22Rv1 (cell line): ENCODE measurements at regions not wholly inside any gene's neighbourhood (a gene's known extent, or its start where the extent isn't known, plus 50 kb on each side); places are given as distances from the start of the nearest gene placed in this dataset.
A peak's percentile ranks its signal among the peaks of the same experiment; 100 is the strongest.
"Not testable (repeated sequence)": the region's sequence is repeated elsewhere in the genome, so short reads cannot be mapped to it uniquely, and the experiment has no call there.

Experiments
- H3K27ac ChIP-seq: fragments of 450-650 bp; 2 replicates; pipeline ENCODE4 v1.5.1; 2017
- ZFX ChIP-seq: fragments of 450-650 bp; IDR thresholded peaks from 2 replicates; pipeline ENCODE4 v1.6.1; 2017; ENCODE audit warnings: antibody characterized with exemption, borderline replicate concordance
- TF ChIP-seq, protein P1 (sequence below): fragments of 450-650 bp; IDR thresholded peaks from 2 replicates; pipeline ENCODE4 v1.5.1; 2017; ENCODE audit warnings: mild to moderate bottlenecking

DNA sequence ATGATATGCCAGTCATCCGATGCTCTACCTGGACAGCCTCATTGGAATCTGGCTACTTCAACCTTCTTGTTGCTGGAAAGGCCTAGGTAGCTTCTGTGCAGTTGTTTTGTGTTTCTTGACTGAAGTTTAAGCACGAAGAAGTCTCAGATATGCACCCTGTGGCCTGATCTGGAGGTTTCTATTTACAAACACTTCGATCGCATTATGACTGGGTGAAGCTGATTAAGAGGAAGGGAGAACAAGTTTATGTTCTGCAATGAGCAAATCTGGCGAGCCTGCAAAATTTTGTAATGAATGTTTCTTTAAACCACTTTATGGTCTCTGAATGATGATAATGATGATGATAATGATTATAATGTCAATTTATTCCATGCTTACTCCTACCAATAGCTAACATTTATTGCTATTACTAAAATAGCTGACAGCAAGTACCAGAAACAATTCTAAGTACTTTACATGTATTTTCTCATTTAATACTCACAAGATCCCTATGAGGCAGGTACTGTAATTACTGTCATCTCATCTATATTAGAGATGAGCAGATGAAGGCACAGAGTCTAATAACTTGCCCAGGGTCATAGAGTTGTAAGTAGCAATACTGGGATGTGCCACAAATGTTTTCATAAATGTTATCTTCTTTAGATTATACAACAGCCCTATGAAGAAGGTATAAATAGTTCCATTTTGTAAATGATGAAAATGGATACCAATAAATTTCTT lies 126.1 kb upstream of the UST start:
- TF ChIP-seq, protein P1, sequence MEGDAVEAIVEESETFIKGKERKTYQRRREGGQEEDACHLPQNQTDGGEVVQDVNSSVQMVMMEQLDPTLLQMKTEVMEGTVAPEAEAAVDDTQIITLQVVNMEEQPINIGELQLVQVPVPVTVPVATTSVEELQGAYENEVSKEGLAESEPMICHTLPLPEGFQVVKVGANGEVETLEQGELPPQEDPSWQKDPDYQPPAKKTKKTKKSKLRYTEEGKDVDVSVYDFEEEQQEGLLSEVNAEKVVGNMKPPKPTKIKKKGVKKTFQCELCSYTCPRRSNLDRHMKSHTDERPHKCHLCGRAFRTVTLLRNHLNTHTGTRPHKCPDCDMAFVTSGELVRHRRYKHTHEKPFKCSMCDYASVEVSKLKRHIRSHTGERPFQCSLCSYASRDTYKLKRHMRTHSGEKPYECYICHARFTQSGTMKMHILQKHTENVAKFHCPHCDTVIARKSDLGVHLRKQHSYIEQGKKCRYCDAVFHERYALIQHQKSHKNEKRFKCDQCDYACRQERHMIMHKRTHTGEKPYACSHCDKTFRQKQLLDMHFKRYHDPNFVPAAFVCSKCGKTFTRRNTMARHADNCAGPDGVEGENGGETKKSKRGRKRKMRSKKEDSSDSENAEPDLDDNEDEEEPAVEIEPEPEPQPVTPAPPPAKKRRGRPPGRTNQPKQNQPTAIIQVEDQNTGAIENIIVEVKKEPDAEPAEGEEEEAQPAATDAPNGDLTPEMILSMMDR: no peak
- no peak for TF ChIP-seq ZFX
- no peak overlapping the region for H3K27ac ChIP-seq

DNA sequence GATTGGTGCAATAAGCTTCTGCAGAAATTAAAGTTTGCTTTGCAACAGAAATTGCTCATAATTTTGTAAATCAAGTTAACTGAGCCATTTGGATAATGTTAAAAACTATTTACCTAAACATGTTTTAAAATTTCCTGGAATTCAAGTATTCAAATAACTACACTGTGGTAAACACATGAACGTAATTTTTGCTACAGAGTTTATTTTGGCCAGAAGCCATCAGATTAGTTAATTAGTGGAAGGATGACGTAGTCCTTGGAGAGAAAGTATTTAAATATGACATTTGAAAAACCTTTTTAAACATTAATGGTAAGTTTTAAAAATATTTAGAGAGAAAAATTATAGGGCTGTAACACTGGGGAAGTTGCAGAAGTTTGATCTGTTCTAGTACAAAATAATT lies 121.2 kb upstream of the UST start:
- H3K27ac ChIP-seq: no peak overlapping the region
- TF ChIP-seq, protein P1: no peak
- TF ChIP-seq ZFX: no peak

DNA sequence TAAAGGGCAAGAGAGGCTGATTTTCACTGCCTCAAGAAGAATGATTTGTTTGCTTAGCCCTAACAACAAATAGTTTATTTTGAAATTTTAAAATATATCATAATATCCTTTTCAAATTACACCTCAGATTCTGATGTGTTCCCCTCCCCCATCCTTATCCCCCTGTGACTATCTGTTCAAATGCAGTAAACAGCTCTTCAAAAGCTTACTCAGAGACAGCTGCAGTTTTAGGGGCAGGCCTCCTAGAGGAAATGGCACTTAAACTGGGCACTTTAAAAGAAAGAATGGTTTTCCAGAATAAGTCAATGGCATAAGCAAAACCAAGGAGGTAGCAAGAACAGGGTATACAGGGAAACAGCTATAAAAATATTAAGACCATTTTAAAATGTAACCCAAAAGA lies 118.6 kb upstream of the UST start:
- no peak overlapping the region for H3K27ac ChIP-seq
- TF ChIP-seq, protein P1: no peak
- no peak for TF ChIP-seq ZFX

DNA sequence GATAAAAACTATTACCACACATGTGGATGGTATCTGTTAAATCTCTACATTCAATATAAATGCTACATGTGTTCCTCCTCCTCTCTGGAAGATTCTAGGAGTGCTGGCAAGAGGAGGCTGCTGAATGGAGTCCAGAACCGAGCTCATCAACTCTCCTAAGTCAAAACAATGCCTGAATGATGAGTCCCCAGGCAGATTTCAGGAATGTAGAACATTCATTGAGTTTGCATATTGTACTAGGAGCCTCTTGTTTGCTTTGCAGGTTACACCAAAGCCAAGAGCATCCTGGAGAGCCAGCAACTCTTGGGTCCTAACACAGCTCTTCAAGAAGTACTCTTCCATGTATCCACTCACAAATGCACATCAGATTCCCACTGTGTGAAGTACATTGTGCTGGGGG lies 117.6 kb upstream of the UST start:
- no peak for TF ChIP-seq ZFX
- TF ChIP-seq, protein P1: no peak
- peak overlapping the region; percentile 54 for H3K27ac ChIP-seq

DNA sequence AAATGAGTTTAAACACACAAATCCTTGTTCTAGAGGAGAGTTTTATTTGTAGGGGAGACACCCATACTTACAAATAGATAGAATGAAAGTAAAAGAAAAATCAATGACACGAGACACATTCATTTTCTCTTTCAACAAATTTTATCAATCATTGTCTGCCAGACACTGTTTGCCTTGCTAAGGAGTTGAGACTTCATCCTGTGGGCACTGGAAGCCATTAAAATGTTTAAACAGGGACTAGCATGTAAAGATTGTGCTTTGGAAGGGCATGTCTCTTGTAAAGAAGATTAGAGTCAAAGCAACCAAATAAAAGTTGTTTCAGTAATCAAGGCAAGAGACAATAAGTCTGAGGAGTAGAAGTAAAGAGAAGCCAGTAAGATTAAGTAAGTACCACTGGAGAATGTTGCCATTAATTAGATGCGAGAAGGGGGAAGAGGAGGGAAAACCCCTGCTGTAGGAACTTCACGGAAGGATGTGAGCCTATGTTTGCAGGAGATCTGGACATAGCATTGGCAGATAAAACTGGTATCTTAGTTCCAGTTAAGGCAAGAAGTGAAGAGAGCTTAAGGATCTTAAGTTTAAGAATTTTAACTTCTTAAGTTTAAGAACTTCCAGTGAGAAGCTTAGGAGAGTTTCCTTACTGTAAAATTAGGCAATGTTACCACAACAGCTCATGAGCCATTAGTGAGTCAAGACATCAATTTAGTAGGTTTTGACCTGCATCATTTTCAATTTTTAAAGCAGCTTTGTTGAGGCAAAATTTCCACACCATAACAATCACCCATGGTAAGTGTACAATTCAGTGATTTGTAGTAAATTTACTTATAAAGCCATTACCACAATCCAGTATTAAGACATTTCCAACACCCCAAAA lies 117.0 kb upstream of the UST start:
- H3K27ac ChIP-seq: peak overlapping the region; percentile 54
- no peak for TF ChIP-seq ZFX
- TF ChIP-seq, protein P1: no peak

DNA sequence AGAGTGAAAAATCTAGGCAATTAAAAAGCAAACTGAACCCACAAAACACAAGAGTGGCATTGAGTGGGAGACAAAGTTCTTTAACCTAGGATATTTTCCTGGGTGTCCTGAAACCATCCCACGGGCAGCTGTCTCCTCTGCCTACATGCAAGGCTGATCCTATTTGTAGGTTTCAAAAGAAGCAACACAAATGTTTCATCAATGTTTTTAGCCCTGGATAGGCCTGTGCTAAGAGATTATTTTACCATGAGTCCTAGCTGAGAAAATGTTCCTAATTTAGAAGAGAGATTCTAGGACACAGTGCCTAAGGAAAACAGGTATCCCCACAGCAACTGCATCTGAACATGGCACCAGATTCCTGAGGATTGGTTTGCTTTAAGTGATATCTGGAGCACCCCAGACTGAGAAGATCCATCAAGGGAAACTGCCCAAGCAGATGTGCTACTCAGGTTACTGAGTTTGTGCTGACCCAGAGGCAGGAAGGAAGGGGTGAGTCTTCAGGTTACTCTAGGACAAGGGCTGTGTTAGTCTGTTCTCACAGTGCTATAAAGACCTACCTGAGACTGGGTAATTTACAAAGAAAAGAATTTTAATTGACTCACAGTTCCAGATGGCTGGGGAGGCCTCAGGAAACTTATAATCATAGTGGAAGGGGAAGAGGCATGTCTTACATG lies 111.6 kb upstream of the UST start:
- TF ChIP-seq, protein P1: no peak
- TF ChIP-seq ZFX: no peak
- no peak overlapping the region for H3K27ac ChIP-seq

DNA sequence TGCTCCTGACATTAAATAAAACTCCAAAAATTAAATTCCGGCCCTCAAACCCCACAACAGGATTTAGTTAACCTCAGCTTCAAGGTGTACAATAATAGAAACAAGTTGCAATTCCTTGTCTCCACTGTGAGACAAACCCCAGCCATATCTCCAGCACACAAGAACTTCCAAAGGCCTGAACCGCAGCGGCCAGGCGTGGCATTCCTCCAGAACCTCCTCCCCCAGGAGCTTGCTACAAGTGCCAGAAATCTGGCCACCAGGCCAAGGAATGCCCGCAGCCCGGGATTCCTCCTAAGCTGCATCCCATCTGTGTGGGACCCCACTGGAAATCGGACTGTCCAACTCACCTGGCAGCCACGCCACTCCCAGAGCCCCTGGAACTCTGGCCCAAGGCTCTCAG lies 105.0 kb upstream of the UST start:
- not testable (repeated sequence) for H3K27ac ChIP-seq

DNA sequence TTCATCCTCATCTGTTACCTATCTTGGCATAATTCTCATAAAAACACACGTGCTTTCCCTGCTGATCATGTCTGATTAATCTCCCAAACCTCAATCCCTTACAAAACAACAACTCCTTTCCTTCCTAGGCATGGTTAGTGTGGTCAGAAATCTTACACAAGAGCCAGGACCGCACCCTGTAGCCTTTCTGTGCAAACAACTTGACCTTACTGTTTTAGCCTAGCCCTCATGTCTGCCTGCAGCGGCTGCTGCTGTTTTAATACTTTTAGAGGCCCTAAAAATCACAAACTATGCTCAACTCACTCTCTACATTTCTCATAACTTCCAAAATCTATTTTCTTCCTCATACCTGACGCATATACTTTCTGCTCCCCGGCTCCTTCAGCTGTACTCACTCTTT lies 103.6 kb upstream of the UST start:
- not testable (repeated sequence) for H3K27ac ChIP-seq

DNA sequence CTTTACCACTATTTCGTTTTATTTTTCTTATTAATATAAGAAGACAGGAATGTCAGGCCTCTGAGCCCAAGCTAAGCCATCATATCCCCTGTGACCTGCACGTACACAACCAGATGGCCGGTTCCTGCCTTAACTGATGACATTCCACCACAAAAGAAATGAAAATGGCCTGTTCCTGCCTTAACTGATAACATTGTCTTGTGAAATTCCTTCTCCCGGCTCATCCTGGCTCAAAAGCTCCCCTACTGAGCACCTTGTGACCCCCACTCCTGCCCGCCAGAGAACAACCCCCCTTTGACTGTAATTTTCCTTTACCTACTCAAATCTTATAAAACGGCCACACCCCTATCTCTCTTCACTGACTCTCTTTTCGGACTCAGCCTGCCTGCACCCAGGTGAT lies 101.8 kb upstream of the UST start:
- H3K27ac ChIP-seq: not testable (repeated sequence)
